AG09309 (cell line): ENCODE measurements at regions not wholly inside any gene's neighbourhood (a gene's known extent, or its start where the extent isn't known, plus 50 kb on each side); places are given as distances from the start of the nearest gene placed in this dataset.

ENCODE experiments used
- DNase-seq: peaks from one replicate; pipeline ENCODE4 v3.0.0-alpha.2; 2010; ENCODE audit warnings: low read depth
- H3K4me3 ChIP-seq: 2 replicates; pipeline ENCODE4 v1.5.1; 2011; ENCODE audit warnings: mild to moderate bottlenecking, low read depth, low read length, moderate library complexity; ENCODE audit not compliant: control insufficient read depth
- TF ChIP-seq, protein P1 (sequence below): IDR thresholded peaks from 2 replicates; pipeline ENCODE4 v1.5.1; 2011; ENCODE audit warnings: mild to moderate bottlenecking, low read depth, low read length, inconsistent platforms; ENCODE audit not compliant: insufficient read depth, control insufficient read depth; ENCODE audit errors: missing control alignments

DNA sequence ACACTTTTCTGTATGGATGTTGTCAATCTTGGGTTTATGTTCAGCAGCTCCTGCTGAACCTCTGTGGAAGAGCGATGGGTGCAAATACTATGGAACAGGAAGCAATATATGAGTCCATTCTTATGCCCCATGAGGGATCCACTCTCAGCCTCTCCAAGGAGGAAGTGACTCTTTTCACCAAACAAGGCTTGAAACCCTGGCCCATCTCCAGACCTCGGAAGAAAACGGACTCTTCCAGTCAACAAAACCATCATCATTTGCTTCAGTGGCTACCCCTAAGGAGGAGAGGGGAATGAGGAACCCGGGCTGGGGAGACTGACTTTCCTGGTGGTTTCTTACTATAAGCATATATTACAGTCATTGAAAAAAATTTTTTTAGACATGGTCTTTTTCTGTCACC is 206.2 kb downstream of the AXIN2 start:
- TF ChIP-seq, protein P1, sequence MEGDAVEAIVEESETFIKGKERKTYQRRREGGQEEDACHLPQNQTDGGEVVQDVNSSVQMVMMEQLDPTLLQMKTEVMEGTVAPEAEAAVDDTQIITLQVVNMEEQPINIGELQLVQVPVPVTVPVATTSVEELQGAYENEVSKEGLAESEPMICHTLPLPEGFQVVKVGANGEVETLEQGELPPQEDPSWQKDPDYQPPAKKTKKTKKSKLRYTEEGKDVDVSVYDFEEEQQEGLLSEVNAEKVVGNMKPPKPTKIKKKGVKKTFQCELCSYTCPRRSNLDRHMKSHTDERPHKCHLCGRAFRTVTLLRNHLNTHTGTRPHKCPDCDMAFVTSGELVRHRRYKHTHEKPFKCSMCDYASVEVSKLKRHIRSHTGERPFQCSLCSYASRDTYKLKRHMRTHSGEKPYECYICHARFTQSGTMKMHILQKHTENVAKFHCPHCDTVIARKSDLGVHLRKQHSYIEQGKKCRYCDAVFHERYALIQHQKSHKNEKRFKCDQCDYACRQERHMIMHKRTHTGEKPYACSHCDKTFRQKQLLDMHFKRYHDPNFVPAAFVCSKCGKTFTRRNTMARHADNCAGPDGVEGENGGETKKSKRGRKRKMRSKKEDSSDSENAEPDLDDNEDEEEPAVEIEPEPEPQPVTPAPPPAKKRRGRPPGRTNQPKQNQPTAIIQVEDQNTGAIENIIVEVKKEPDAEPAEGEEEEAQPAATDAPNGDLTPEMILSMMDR: no peak
- H3K4me3 ChIP-seq: no peak overlapping the region
- no peak for DNase-seq

DNA sequence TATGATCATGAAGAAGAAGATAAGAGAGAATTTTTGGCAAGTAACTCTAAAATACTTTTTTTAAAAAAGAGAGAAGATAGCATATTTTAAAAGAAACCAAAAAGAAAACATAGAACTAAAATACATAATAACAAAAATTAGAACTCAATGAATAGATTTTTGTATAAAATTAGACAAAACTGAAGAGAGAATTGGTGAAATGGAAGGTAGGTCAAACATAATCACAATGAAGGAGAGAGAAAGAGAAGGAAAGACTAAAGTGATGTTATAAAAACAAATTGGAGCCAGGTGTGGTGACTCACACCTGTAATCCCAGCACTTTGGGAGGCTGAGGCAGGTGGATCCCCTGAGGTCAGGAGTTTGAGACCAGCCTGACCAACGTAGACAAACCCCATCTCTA is 211.5 kb downstream of the AXIN2 start:
- TF ChIP-seq, protein P1: no peak

DNA sequence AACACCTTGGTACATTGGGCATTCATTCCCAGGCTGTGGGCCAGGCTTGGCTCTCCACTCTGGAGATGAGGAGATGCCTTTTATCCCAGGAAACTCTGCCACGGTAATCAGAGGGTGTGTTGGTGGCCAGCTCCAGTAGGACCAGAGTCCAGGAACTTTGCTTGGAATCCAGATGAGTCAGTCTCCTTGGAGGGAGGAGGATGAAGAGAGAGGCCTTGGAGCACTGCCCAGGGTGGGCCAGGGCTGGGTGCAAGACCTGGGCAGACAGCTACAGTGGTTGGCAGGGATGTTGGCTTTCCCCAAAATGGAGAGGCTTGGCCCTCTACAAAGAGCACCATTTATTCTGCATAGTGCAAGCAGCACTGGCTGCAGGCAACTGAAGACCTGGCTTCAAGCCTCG is 209.0 kb downstream of the RGS9 start:
- DNase-seq: no peak
- H3K4me3 ChIP-seq: no peak overlapping the region
- TF ChIP-seq, protein P1: no peak

More for the DNA sequence above, 211.5 kb downstream of the AXIN2 start:
- H3K4me3 ChIP-seq: no peak overlapping the region
- no peak for DNase-seq

DNA sequence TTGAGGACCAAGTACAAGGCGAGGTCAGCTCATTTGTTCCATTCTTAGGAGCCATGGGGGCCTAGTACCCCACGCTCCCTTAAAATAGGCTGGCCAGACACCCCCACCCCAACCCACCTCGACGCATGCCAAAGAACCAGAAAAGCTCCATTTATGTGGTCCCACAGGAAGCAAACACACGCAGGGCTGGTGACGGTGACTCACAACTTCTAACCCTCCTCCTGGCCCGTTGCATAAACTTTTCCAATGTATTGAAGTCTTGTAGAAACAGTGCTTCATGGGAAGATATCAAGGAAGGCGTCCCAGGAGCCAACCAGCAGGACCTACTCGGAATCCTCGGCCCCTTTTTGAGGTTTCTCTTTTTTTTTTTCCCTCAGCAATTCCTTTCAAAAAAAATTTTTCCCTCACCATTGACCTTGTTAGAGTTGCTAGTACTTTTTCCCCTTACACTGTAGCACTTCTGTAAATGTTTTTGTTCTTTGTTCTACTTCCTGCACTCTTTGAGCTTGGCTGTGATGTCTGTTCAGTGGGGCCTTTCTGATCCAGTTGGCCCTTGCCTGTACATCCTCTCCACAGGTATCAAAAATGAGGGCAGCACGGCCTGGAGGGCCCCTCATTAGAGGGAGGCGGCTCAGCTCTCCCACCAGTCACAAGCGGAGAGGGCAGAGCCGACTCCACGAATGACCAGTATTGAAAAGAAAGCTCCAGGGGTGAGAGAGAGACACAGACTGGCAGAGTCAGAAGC is 208.3 kb downstream of the RGS9 start:
- H3K4me3 ChIP-seq: no peak overlapping the region
- peak; percentile 4 for DNase-seq
- TF ChIP-seq, protein P1: no peak

DNA sequence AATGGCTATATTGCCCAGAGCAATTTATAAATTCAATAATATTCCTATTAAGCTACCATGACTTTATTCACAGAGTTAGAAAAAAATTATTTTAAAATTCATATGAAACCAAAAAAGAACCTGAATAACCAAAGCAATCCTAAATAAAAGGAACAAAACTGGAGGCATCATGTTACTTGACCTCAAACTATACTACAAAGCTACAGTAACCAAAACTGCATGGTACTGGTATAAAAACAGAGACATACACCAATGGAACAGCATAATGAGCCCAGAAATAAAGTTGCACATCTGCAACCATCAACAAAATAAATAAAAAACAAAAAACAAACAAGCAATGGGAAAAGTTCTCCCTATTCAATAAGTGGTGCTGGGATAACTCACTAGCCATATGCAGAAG is 203.2 kb downstream of the RGS9 start:
- no peak for DNase-seq
- TF ChIP-seq, protein P1: no peak
- no peak overlapping the region for H3K4me3 ChIP-seq

DNA sequence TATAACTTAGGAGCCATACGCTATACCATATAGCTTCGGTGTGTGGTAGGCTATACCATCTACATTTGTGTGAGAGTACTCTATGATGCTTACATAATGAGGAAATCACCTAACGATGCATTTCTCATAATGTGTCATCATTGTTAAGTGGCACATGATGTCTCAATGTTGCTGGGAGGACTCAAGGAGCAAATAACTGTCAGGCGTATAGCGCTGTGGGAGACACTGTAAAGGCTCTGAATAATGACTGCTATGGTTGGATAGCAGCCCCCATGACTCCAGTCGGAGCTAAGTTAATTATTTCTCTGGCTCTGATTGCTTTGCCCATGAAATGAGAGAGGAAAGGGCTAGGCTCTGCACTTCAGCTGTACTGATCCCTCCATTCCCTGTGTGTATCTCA is 197.2 kb downstream of the RGS9 start:
- H3K4me3 ChIP-seq: no peak overlapping the region
- TF ChIP-seq, protein P1: no peak
- DNase-seq: no peak
